ENCODE measurements at regions not wholly inside any gene's neighbourhood (a gene's known extent, or its start where the extent isn't known, plus 50 kb on each side); places are given as distances from the start of the nearest gene placed in this dataset.

- TF ChIP-seq CTCF (IDR thresholded peaks at IDR 0.05; ENCODE audit: borderline replicate concordance, extremely low read depth, insufficient read depth): no peak
- Histone ChIP-seq H3K27me3 (ENCODE audit: control insufficient read depth, insufficient read depth, low read length) (no peaks in the 10 kb centered on the region), H3K27ac (ENCODE audit: low read depth in 2 of 2, low read length in 2 of 2) (no peak overlapping the region), H3K9ac (ENCODE audit: low read length in 3 of 3) (no peak overlapping the region), H3K36me3 (ENCODE audit: control insufficient read depth in 2 of 3, insufficient read depth in 3 of 3, low read length in 3 of 3) (no peaks in the 10 kb centered on the region), H3K9me3 (ENCODE audit: control insufficient read depth in 2 of 3, insufficient read depth in 1 of 3, low read length in 3 of 3) (no peaks in the 10 kb centered on the region), H3K4me3 (ENCODE audit: low read length in 3 of 3) (no peak overlapping the region), H3K4me1 (ENCODE audit: control insufficient read depth in 2 of 3, insufficient read depth in 2 of 3, low read depth in 1 of 3, low read length in 3 of 3) (no peaks in the 10 kb centered on the region)
- FAIRE-seq: no peak
- intact Hi-C loops (cut with DNase I): no loop called here
- DNase-seq: no peak
Measured at GRCh38 chr14:42353315-42353714, 746.6 kb downstream of the LRFN5 start.

- DNase-seq: no peak
- FAIRE-seq: no peak
- Histone ChIP-seq H3K27ac (ENCODE audit: low read depth in 2 of 2, low read length in 2 of 2) (no peak overlapping the region), H3K27me3 (ENCODE audit: control insufficient read depth, insufficient read depth, low read length) (no peaks in the 10 kb centered on the region), H3K9ac (ENCODE audit: low read length in 3 of 3) (no peak overlapping the region), H3K9me3 (ENCODE audit: control insufficient read depth in 2 of 3, insufficient read depth in 1 of 3, low read length in 3 of 3) (no peaks in the 10 kb centered on the region), H3K4me3 (ENCODE audit: low read length in 3 of 3) (no peak overlapping the region), H3K4me1 (ENCODE audit: control insufficient read depth in 2 of 3, insufficient read depth in 2 of 3, low read depth in 1 of 3, low read length in 3 of 3) (no peaks in the 10 kb centered on the region), H3K36me3 (ENCODE audit: control insufficient read depth in 2 of 3, insufficient read depth in 3 of 3, low read length in 3 of 3) (no peaks in the 10 kb centered on the region)
- TF ChIP-seq CTCF (IDR thresholded peaks at IDR 0.05; ENCODE audit: borderline replicate concordance, extremely low read depth, insufficient read depth): no peak
- intact Hi-C loops (cut with DNase I): no loop called here
Measured at GRCh38 chr14:42335918-42336317, 729.2 kb downstream of the LRFN5 start.

GRCh38 chr14:42334931-42335330, 728.3 kb downstream of the LRFN5 start:
- no peak for TF ChIP-seq CTCF (IDR thresholded peaks at IDR 0.05; ENCODE audit: borderline replicate concordance, extremely low read depth, insufficient read depth)
- no peak overlapping the region for H3K27ac ChIP-seq (ENCODE audit: low read depth in 2 of 2, low read length in 2 of 2)
- intact Hi-C loops (cut with DNase I): no loop called here

GRCh38 chr14:42323426-42323825, 716.8 kb downstream of the LRFN5 start:
- H3K4me1 ChIP-seq (ENCODE audit: control insufficient read depth in 2 of 3, insufficient read depth in 2 of 3, low read depth in 1 of 3, low read length in 3 of 3): no peaks in the 10 kb centered on the region
- no peaks in the 10 kb centered on the region for H3K27me3 ChIP-seq (ENCODE audit: control insufficient read depth, insufficient read depth, low read length)
- H3K27ac ChIP-seq (ENCODE audit: low read depth in 2 of 2, low read length in 2 of 2): no peak overlapping the region
- H3K9me3 ChIP-seq (ENCODE audit: control insufficient read depth in 2 of 3, insufficient read depth in 1 of 3, low read length in 3 of 3): no peaks in the 10 kb centered on the region
- DNase-seq (no peak), FAIRE-seq (no peak)
- intact Hi-C loops (cut with DNase I): no loop called here
- no peak overlapping the region for H3K9ac ChIP-seq (ENCODE audit: low read length in 3 of 3)
- no peaks in the 10 kb centered on the region for H3K36me3 ChIP-seq (ENCODE audit: control insufficient read depth in 2 of 3, insufficient read depth in 3 of 3, low read length in 3 of 3)
- H3K4me3 ChIP-seq (ENCODE audit: low read length in 3 of 3): no peak overlapping the region
- no peak for TF ChIP-seq CTCF (IDR thresholded peaks at IDR 0.05; ENCODE audit: borderline replicate concordance, extremely low read depth, insufficient read depth)

More at GRCh38 chr14:42334931-42335330, 728.3 kb downstream of the LRFN5 start:
- Histone ChIP-seq H3K27me3 (ENCODE audit: control insufficient read depth, insufficient read depth, low read length) (no peaks in the 10 kb centered on the region), H3K4me3 (ENCODE audit: low read length in 3 of 3) (no peak overlapping the region), H3K4me1 (ENCODE audit: control insufficient read depth in 2 of 3, insufficient read depth in 2 of 3, low read depth in 1 of 3, low read length in 3 of 3) (no peaks in the 10 kb centered on the region), H3K36me3 (ENCODE audit: control insufficient read depth in 2 of 3, insufficient read depth in 3 of 3, low read length in 3 of 3) (no peaks in the 10 kb centered on the region), H3K9ac (ENCODE audit: low read length in 3 of 3) (no peak overlapping the region), H3K9me3 (ENCODE audit: control insufficient read depth in 2 of 3, insufficient read depth in 1 of 3, low read length in 3 of 3) (no peaks in the 10 kb centered on the region)
- DNase-seq: no peak
- FAIRE-seq: no peak

Data from kidney (tissue), 13 donors.